Stimulated activated naive CD8-positive, alpha-beta T cell treated with anti-CD3 and anti-CD28 coated beads, Interleukin-15, Interleukin-2, amounts not matched to agents 100 U/mL and 50 U/mL, for 24 hours (primary cell): ENCODE measurements at regions not wholly inside any gene's neighbourhood (a gene's known extent, or its start where the extent isn't known, plus 50 kb on each side); places are given as distances from the start of the nearest gene placed in this dataset.

ENCODE experiments used
- ATAC-seq: fragments of 150-1000 bp; cut with Tn5 transposase; one replicate; pipeline ENCODE4 v1.10.0; 2021
- DNase-seq: peaks from one replicate; pipeline ENCODE4 v3.0.0; 2021

DNA sequence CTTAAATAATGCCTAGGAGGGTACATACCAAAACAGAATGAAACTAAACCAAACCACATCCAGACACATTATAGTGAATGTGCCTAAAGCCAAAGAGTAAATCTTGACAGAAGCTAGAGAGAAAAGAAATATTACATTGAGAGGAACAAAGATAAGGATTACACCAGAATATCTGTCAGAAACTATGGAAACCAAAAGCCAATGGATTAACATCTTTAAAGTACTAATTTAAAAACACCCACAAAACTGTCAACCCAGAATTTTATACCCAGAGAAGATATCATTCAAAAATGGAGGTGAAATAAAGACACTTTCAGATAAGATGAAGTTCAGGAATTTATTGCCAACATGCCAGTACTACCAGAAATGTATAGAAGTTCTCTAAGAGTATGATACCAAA, 198.5 kb upstream of the ZEB2 start:
- DNase-seq (no peak), ATAC-seq (no peak)

DNA sequence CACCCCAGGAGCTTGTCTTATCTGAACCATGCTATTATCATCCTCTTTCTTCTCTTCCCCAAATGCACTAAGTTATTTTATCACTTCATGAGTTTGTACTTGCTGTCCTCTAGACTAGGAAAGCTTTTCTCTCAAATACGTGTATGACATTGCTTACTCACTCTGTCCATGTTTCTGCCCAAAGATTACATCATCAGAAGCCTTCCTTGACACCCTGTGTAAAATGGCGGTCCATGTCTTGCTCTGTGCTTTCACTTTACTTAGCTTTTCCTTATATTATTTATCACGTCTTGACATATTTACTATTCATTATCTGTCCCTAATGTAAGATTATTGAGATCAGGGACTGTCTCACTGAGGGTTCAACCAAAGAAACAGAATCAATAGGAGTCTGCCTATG, 196.1 kb upstream of the ZEB2 start:
- no peak for DNase-seq
- ATAC-seq, result no peak

- DNase-seq (no peak), ATAC-seq (no peak)
Observed at GRCh38 chr2:144713410-144713809, 193.5 kb upstream of the ZEB2 start.

GRCh38 chr2:144712550-144712940, 192.6 kb upstream of the ZEB2 start:
- no peak for DNase-seq
- no peak for ATAC-seq

DNA sequence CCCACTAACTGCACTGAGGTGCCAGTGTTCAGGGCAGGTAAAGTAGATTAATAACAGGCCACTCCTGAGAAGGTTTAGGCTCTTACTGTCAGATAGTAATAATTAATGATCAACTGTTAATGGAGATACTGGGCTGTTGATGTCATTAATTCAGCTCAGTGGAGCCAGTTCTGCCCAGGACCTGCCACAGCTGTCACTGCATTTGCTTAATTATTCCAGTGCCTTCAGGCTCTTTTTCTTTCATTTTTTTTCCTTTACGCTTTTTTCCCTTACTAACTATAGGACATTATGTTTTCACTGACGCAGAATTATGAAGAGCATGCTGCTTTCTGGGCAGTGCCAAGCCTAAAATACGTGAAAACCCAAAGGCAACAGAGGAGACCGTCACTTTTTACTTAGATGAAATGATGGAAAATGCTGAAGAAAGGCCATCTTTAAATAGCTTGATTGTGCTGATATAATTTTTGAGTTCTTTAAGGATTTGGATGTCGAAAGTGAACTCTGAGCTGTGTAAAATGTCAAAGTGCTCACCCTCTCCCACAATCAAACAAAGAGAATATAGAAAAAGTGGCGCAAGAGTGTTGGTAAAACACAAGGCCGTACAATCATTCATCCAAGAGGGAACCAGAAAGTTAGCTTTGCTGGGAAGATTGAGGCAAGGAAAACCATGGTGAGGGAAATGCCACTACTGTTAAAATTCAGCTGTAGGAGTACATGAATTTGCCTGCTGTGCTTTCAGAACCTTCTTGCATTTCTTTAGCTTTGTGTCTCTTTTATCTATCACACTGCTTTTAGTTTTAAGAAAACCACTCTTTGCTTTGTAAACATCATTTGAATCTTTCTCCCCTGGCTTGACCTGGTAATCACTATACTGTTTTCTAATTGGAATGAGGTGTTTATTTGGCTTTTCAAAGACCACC, 192.0 kb upstream of the ZEB2 start:
- no peak for ATAC-seq
- no peak for DNase-seq

DNA sequence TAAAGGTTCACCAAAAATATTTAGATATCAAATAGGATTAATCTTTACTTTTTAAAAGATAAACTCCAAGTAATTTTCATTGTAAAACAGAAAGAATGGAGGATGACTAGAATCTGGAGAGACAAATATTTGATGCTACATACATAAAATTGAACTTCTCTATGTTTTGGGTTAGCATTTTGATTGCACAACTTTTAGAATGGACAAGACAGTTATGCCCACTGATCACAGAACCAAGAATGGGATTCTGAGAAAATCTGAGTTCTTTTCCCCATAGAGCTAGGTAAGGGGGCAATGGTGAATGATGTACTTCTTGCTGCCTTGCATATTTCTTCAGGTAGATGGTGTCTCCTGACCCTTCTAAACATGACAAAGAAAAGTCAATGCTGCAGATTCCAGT, 191.2 kb upstream of the ZEB2 start:
- ATAC-seq, result no peak
- DNase-seq, result no peak

DNA sequence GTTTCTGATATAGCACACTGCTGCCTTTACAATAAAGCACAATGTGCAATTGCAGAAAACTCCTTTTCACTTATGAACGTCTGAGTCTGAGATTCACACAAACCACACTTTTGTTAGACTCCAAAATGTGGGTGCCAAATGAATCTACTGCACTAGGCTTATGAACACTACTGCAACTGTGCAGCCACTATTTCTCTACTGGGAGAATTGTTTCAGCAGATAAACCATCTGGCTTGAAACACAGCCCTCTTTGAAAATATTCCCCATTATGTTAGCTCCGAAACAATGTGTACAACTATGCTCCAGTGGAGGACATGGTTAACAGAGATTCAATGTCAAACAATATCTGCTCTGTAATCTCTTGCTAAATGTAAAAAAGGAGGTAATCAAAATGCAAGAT, 188.7 kb upstream of the ZEB2 start:
- no peak for DNase-seq

DNA sequence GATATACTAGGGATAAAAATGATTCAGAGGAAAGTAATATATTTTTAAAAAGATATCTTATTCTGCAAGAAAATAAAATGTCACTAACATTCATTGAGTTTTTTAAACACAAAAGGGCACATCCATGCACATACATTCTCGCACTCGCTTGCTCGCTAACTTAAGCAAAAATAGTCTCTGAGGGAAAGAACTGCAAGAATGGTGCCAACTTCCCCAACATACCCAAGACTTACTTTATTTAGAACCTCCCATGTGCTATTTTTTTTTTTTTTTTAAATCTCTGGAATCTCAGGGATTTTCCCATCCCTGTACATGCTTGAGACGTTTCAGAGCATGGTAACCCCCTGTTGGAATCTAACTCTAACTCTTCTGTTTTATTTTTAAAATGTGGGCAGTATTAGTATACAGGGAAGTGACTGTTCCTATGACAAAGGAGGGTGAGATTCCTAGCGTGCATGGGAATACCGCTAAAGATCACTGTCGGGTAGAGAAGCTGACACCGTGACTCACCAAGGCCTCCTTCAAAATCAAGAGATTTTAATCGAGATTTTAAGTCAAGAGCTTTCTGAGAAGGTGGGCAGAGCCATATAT, 187.9 kb upstream of the ZEB2 start:
- no peak for DNase-seq
- no peak for ATAC-seq

More for the DNA sequence above, 188.7 kb upstream of the ZEB2 start:
- no peak for ATAC-seq

DNA sequence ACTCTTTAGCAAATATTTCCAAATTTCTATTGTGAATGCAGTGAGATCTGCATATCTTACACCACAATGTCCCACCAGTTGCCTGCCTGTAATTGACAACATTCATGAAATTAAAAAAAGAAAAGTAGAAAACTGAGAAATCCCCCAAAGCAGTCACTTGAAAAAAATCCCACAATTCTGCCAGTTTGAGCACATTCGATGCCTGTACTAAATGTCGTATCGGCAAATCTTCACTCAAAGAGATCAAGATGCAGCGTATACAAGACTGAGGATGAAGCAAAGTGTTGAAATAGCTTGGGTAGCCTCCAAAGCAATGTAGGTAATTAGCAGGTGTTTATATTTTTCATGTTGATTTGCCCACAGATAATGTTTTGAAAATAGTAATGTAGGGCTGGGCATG, 186.7 kb upstream of the ZEB2 start:
- no peak for ATAC-seq
- no peak for DNase-seq

- no peak for DNase-seq
- no peak for ATAC-seq
Observed at GRCh38 chr2:144705328-144706245, 185.7 kb upstream of the ZEB2 start.

DNA sequence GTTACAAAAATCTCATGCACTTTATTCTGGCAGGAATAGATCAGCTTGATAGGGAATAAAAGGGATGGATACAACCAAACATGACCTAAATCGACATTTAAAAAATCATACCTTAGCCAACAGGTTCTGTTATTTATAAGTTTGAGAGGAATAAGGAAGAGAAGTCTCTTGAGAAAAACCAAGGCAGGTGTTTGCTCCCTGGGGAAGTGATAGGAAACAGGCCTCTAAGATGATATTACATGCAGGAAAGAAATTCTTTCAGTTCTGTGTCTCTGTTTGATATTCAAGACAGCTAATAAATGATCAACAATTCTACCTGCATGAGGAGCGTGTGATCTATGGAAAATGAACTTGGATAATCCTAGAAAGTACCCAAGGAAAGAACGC, 184.8 kb upstream of the ZEB2 start:
- DNase-seq, result no peak
- ATAC-seq, result no peak

GRCh38 chr2:144703852-144704708, 184.2 kb upstream of the ZEB2 start:
- ATAC-seq (peak; percentile 81), DNase-seq (peak; percentile 7)

GRCh38 chr2:144702051-144702450, 182.1 kb upstream of the ZEB2 start:
- ATAC-seq (no peak), DNase-seq (no peak)

DNA sequence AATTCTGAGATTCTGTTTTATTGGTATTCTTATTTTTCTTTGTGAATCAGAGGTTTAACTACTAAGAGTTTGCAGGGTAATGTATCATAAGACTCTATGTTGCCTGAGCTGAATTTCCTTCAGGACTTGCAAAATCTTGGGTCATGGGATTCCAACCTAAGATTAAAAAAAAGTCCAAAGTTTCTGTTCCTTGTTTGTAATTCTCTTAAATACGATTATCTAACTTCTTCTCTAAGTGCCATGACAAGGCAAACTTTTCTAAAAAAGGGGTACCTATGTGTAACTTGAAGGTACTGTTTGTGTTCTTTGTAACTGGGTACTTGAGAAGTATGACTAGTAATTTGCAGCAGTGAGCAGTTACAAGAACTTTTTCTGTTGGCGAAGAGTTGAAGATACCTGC, 181.3 kb upstream of the ZEB2 start:
- DNase-seq, result no peak
- ATAC-seq, result no peak

DNA sequence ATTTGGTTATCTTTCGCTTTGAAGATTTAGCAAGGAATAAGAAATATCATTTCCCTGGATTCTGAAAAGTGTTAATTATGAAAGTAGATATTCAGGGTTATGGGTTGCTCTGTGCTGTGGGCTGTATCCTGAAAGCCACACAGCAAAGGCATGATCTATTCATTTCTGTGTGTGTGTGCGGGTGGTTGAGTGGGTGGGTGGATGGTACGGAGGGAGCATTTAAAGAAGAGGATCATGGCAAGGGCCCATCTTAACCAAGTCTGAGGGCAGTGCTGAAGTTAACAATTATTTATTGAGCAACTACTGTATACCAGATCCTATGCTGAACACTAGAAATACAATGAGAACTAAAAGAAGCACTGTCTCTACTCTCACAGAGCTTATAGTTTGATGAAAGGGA, 178.2 kb upstream of the ZEB2 start:
- DNase-seq (no peak), ATAC-seq (no peak)

DNA sequence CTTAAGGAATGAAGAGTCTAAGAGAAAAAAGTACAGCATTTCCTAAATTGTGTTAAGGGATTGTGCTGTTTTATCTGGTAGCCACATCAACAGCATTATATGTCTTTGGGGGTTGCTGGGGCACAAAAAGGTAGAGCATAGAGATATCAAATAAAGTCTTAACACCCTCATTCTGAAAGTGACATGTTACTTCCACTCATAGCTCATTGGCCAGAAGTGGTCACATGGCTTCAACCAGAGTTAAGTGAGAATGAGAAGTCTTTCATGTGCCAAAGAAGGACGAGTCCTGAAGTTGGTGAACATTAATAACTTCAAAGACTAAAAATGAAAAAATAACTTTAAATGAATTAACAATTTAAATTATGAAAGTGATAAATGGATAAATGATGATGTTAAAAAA, 175.7 kb upstream of the ZEB2 start:
- ATAC-seq (no peak), DNase-seq (no peak)

DNA sequence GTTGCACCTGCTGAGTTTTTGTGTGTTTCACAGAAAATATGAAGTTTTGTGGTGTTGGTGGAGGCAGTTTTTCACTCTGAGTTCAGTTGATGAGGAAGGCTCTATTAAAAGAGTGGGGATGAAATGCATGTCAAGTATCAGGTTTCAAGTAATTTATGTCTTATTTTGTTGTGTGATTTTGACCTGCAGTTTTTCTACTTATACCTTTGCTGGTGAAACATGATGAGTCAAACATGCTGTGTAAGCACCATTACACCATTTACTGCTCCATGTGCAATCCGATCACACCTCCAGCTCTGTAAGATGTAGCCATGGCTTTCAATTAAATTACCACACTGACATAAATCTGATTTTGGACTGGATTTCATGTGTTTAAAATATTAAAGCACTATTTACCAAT, 174.5 kb upstream of the ZEB2 start:
- ATAC-seq (no peak), DNase-seq (no peak)

- DNase-seq (no peak), ATAC-seq (no peak)
Observed at GRCh38 chr2:144693179-144693578, 173.3 kb upstream of the ZEB2 start.

DNA sequence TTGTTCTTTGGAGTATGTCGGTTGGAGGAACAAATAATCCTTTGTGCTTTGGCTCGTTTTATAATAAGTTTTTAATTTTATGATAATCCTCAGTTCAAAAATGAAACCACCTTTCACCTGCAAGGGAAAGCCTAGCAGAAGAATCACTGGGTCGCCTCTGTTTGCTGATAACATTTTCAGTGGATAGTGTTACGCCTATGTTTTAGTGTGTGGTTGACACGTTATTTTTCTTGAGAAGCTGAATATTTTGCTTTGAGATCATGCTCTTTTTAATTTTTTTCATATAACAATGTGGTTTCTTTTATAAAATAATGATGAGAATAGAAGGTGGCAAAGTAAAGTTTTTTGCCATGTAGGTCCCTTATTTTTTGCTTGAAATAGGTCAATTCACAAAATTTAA, 172.7 kb upstream of the ZEB2 start:
- no peak for ATAC-seq
- no peak for DNase-seq

DNA sequence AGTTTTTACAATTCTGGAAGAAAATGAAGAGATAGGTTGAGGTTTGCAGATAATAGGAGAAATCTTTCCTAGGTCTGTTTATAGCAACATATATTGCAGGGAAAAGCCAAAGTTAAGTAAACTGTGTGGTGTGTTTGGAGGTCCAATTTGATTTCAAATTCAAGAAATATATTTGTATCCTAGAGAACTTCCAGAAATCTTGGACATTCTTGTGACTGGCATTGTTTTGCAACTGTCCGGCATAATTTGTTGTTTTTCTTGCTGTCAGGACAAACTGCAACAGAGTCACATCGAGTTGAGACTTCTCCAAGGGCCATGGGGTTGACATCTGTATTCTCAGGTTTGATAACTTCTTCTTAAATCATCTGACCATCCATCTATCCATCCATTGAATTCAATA, 170.9 kb upstream of the ZEB2 start:
- DNase-seq, result no peak

GRCh38 chr2:144686518-144687215, 166.7 kb upstream of the ZEB2 start:
- ATAC-seq (no peak), DNase-seq (no peak)

More for the DNA sequence above, 170.9 kb upstream of the ZEB2 start:
- ATAC-seq, result no peak
